ENCODE measurements at regions not wholly inside any gene's neighbourhood (a gene's known extent, or its start where the extent isn't known, plus 50 kb on each side); places are given as distances from the start of the nearest gene placed in this dataset.
"Not testable (repeated sequence)": the region's sequence is repeated elsewhere in the genome, so short reads cannot be mapped to it uniquely, and the experiment has no call there.

DNA sequence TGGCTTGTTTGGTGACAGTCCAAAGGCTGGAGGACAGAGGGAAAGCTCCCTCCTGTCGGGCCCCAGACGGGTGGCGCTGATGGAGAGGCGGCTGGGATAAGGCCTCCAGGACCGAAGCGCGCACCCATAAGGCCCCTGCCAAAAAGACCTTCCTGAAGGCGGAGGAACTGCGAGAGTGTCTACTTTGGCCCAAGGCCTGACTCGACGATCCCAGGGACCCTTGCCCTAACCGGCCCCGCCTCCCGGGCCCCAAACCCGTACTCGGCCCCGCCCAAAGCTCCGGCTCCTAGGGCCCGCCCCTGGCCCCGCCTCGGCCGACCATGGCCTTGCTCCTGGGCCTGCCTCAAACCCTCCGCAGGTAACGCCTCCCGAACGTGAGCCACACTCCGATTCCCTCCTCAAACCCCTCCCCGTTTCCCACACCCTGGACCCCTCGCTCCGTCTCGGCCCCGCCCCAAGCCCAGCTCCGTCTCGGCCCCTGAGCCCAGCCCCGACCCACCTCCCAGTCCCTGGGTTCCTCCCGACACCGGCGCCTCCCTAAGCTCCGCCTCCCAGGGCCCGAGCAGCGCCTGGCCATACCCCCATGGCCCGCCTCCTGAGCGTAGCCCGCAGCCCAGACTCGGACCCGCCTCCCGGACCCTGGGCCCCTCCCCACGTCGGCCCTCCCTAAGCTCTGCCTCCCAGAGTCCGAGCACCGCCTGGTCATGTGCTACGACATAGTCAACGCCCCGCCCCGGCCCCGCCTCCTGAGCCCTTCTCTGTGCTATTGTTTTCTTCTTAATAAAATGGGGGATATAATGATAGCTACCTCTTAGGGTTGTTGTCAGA lies 90.0 kb upstream of the DRD5 start:
- H3K27me3 ChIP-seq = no peaks in the 10 kb centered on the region
- H3K36me3 ChIP-seq = no peaks in the 10 kb centered on the region
- WGBS, 2 donors (ENCODE audit: low coverage in 1 of 2) = no CpG with 5 or more reads among the region's 56 CpGs
- TF ChIP-seq POLR2A (IDR thresholded peaks at IDR 0.05) = no peak
- TF ChIP-seq CTCF (IDR thresholded peaks at IDR 0.05) = no peak
- no peak for TF ChIP-seq POLR2AphosphoS5 (IDR thresholded peaks at IDR 0.05)
- no peak for TF ChIP-seq EP300 (IDR thresholded peaks at IDR 0.05)
- peak overlapping the region; percentile 66 to 86 (median 84) for H3K27ac ChIP-seq
- no peaks in the 10 kb centered on the region for H3K9me3 ChIP-seq
- H3K4me1 ChIP-seq = peaks cover 0 to 6% (median 0%) of the 10 kb centered on the region in 3 donors
- peak; percentile 100 for ATAC-seq
- H3K4me3 ChIP-seq = peak overlapping the region; percentile 39 to 64

DNA sequence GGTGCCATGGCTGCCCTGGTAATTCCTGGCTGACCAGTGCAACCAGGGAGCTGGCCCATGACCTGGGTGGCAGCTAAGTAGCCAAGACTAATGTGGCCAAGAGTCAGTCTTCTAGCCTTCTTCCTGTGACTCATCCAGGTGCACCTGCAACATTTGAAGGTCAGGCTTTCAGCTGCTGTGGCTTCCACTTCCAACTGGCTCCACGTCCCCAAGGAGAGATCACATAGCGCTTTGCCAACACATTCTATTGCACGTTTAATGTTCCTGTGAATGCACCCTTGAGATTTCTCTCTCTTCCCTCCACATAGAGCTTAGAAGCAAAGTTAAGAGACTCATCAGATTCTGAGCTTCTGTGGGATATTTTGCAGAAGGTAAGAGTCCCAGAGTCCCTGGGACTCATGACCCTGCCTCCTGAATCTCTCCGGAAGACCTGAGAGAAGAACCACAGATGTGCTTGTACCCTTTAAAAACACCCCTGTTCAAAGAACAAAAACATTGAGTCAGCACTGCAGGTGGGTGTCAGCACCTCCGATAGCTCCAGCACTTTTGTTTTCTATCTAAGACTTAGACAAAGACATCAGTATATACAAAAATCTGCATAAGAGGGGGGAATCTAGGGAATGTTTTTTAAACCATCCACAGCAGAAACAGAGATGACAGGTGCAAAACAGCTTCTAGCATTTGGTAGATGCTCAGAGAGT lies 88.5 kb upstream of the DRD5 start:
- H3K27me3 ChIP-seq, H3K9me3 ChIP-seq, H3K4me3 ChIP-seq, H3K27ac ChIP-seq, H3K4me1 ChIP-seq, H3K36me3 ChIP-seq, ATAC-seq: not testable (repeated sequence)
- 57 to 82% methylated on average over 4 to 5 of the region's 5 CpGs for WGBS, 2 donors (ENCODE audit: low coverage in 1 of 2)

GRCh38 chr4:9694403-9694802 lies 87.0 kb upstream of the DRD5 start:
- H3K27me3 ChIP-seq, H3K4me1 ChIP-seq, H3K9me3 ChIP-seq, H3K27ac ChIP-seq, ATAC-seq, H3K36me3 ChIP-seq, H3K4me3 ChIP-seq: not testable (repeated sequence)
- 80% methylated on average over 4 of the region's 7 CpGs; no CpG with 5 or more reads in 1 of the 2 donors for WGBS, 2 donors (ENCODE audit: low coverage in 1 of 2)

- not testable (repeated sequence) for ATAC-seq, H3K36me3 ChIP-seq, H3K27ac ChIP-seq, H3K4me1 ChIP-seq, H3K27me3 ChIP-seq, H3K9me3 ChIP-seq, H3K4me3 ChIP-seq
- WGBS, 2 donors (ENCODE audit: low coverage in 1 of 2) = 50 to 67% methylated on average over 1 to 3 of the region's 4 CpGs
- TF ChIP-seq CTCF (IDR thresholded peaks at IDR 0.05) = peak in 1 of 4 experiments; percentile 25
These were observed 85.4 kb upstream of the DRD5 start for GRCh38 chr4:9695994-9696393.

GRCh38 chr4:9696561-9696960 lies 84.9 kb upstream of the DRD5 start:
- ATAC-seq, H3K9me3 ChIP-seq: not testable (repeated sequence)
- WGBS, 2 donors (ENCODE audit: low coverage in 1 of 2) = 100% methylated on average over 1 of the region's 5 CpGs; no CpG with 5 or more reads in 1 of the 2 donors

GRCh38 chr4:9702019-9702418 lies 79.4 kb upstream of the DRD5 start:
- ATAC-seq, H3K27ac ChIP-seq, H3K36me3 ChIP-seq, H3K27me3 ChIP-seq, H3K4me1 ChIP-seq, H3K9me3 ChIP-seq, H3K4me3 ChIP-seq: not testable (repeated sequence)
- 80 to 83% methylated on average over 4 to 6 of the region's 6 CpGs for WGBS, 2 donors (ENCODE audit: low coverage in 1 of 2)

More at GRCh38 chr4:9696561-9696960, 84.9 kb upstream of the DRD5 start:
- not testable (repeated sequence) for H3K4me3 ChIP-seq, H3K36me3 ChIP-seq, H3K27me3 ChIP-seq, H3K27ac ChIP-seq, H3K4me1 ChIP-seq

DNA sequence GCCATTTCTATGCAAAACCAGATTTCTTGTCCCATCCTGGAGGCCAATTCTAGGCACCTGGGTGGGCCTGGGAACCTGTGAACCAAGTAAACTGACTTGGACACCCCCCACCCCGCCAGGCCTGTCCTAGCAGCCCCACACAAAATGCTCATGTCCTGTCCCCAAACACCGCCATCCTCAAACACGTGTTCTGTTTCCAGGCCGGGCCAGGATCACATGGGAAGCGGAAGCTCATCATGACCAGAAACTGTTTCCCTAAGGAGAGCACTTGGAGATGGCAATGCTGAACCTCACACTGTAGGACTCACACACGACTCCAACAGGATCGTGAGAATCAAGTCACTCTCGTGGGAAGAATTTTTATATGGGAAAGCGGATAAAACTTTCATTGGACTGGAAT lies 78.7 kb upstream of the DRD5 start:
- H3K36me3 ChIP-seq, H3K4me3 ChIP-seq, H3K27me3 ChIP-seq, H3K27ac ChIP-seq, ATAC-seq, H3K9me3 ChIP-seq, H3K4me1 ChIP-seq: not testable (repeated sequence)
- 97% methylated on average over 6 of the region's 9 CpGs; no CpG with 5 or more reads in 1 of the 2 donors for WGBS, 2 donors (ENCODE audit: low coverage in 1 of 2)
